ENCODE measurements at regions not wholly inside any gene's neighbourhood (a gene's known extent, or its start where the extent isn't known, plus 50 kb on each side); places are given as distances from the start of the nearest gene placed in this dataset.

DNA sequence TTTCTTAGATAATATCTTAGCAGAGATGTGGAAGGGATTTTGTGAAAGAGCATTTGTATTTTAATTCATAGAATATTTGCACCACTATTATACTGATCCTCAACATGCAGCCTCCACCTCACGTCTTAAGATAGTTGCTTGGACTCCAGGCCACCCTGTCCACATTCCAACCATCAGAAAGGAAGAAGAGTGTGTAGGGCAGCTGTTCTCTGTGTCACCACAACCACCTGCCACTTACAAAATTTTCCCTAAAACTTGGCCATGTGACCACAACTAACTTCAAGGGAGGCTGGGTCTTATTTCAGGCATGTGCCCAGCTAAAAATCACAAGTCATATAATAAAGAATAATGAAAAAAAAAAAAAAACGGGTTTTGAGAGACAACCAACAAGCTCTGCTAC is 528.1 kb downstream of the RAB28 start:
- no peak for TF ChIP-seq CTCF (IDR thresholded peaks at IDR 0.05; ENCODE audit: control insufficient read depth, insufficient read depth, low read depth, low read length, missing control alignments)
- DNase-seq (ENCODE audit: low read depth), result no peak
- H3K4me3 ChIP-seq (ENCODE audit: control insufficient read depth, low read depth, low read length), result no peak overlapping the region

- DNase-seq (ENCODE audit: low read depth), result no peak
- no peak overlapping the region for H3K4me3 ChIP-seq (ENCODE audit: control insufficient read depth, low read depth, low read length)
- no peak for TF ChIP-seq CTCF (IDR thresholded peaks at IDR 0.05; ENCODE audit: control insufficient read depth, insufficient read depth, low read depth, low read length, missing control alignments)
Measured at GRCh38 chr4:12949719-12950490, 534.2 kb downstream of the RAB28 start.

GRCh38 chr4:12943069-12943468 is 541.1 kb downstream of the RAB28 start:
- H3K4me3 ChIP-seq (ENCODE audit: control insufficient read depth, low read depth, low read length), result no peak overlapping the region
- DNase-seq (ENCODE audit: low read depth), result no peak
- TF ChIP-seq CTCF (IDR thresholded peaks at IDR 0.05; ENCODE audit: control insufficient read depth, insufficient read depth, low read depth, low read length, missing control alignments), result no peak

- no peak for TF ChIP-seq CTCF (IDR thresholded peaks at IDR 0.05; ENCODE audit: control insufficient read depth, insufficient read depth, low read depth, low read length, missing control alignments)
- no peak for DNase-seq (ENCODE audit: low read depth)
- no peak overlapping the region for H3K4me3 ChIP-seq (ENCODE audit: control insufficient read depth, low read depth, low read length)
Measured at GRCh38 chr4:12933760-12934221, 550.3 kb downstream of the RAB28 start.

DNA sequence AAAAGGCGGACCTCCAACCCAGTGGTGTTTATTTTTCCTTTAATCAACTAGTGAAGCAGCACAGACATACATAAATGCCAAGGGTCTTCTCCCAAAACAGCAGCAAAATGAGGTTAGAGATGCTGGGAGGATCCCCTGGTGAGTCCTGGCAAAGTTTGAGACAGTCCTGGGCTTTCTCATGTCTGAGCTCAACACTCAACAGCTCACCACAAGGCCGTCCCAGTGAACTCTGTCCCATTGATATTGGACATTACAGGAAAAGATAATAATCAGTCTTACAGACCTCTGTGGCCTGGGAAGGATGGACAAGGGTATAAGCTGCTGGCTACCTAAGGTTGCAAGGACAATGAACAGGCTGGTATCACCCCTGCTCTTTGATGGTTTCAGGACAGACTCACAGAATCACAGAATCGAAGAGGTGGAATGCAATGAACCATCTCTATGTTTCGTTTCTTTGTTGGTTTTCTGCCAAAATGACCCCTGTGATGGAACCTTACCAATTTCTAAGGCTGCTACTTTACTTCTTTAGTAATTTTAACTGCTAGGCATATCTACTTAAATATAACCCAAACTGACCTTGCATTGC is 551.8 kb downstream of the RAB28 start:
- H3K4me3 ChIP-seq (ENCODE audit: control insufficient read depth, low read depth, low read length), result no peak overlapping the region
- DNase-seq (ENCODE audit: low read depth), result no peak
- TF ChIP-seq CTCF (IDR thresholded peaks at IDR 0.05; ENCODE audit: control insufficient read depth, insufficient read depth, low read depth, low read length, missing control alignments), result no peak

DNA sequence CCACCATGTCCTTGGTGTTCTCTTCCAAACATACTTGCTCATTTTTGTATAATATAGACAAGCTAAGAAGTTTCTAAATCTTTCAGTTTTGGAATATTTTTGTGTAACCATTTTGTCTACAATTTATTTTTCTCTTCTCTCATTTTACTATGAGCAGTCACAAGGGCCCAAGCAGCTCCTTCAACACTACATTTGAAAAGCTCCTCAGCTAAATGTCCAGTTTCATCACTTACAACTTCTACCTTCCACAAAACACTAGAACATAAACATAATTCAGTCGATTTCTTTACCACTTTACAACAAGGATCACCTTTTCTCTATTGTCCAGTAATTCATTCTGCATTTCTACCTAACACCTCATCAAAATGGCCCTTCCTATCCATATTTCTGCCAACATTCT is 554.4 kb downstream of the RAB28 start:
- no peak for TF ChIP-seq CTCF (IDR thresholded peaks at IDR 0.05; ENCODE audit: control insufficient read depth, insufficient read depth, low read depth, low read length, missing control alignments)
- no peak overlapping the region for H3K4me3 ChIP-seq (ENCODE audit: control insufficient read depth, low read depth, low read length)
- DNase-seq (ENCODE audit: low read depth), result no peak
